ENCODE measurements at regions not wholly inside any gene's neighbourhood (a gene's known extent, or its start where the extent isn't known, plus 50 kb on each side); places are given as distances from the start of the nearest gene placed in this dataset.

GRCh38 chr3:124163689-124164088 is 171.8 kb upstream of the ROPN1 start:
- no peaks in the 10 kb centered on the region for H3K9me3 ChIP-seq (ENCODE audit: insufficient read depth in 2 of 2, low read depth in 1 of 2, low read length in 1 of 2)
- no peaks in the 10 kb centered on the region for H4K20me1 ChIP-seq (replicated peaks in 1 of 2; ENCODE audit: control insufficient read depth in 1 of 2, insufficient read depth in 2 of 2, low read length in 2 of 2)
- no peak overlapping the region for H3K4me2 ChIP-seq (ENCODE audit: insufficient read depth in 1 of 2, low read depth in 2 of 2, low read length in 2 of 2)
- FAIRE-seq (no peak), DNase-seq (ENCODE audit: low read depth in 1 of 2, low spot score in 2 of 2) (no peak)
- no peak overlapping the region for H2BK120ac ChIP-seq (replicated peaks; ENCODE audit: low read depth, low read length)
- no peaks in the 10 kb centered on the region for H3K79me2 ChIP-seq (ENCODE audit: control insufficient read depth in 1 of 2, insufficient read depth in 2 of 2, low read length in 2 of 2)
- no peak overlapping the region for H2AK5ac ChIP-seq (ENCODE audit: low read depth, low read length)
- H3K27me3 ChIP-seq (replicated peaks in 1 of 4; ENCODE audit: control insufficient read depth in 3 of 4, extremely low read depth in 1 of 4, insufficient read depth in 3 of 4, low read length in 3 of 4): no peaks in the 10 kb centered on the region; a peak in 1 of 7 replicates
- no peak overlapping the region for H3K9ac ChIP-seq (replicated peaks in 1 of 4; ENCODE audit: extremely low read depth in 1 of 4, low read depth in 3 of 4, low read length in 3 of 4)
- peaks cover 2 to 8% (median 5%) of the 10 kb centered on the region in 4 experiments; a peak in 5 of 7 replicates for H3K4me1 ChIP-seq (replicated peaks in 1 of 4; ENCODE audit: control insufficient read depth in 3 of 4, insufficient read depth in 4 of 4, low read length in 3 of 4)
- H4K91ac ChIP-seq (replicated peaks; ENCODE audit: insufficient read length, low read length): no peak overlapping the region
- H3K27ac ChIP-seq (ENCODE audit: low read depth, low read length): no peak overlapping the region
- no peaks in the 10 kb centered on the region; the same call in 1 of the 2 replicates for H3K23me2 ChIP-seq (ENCODE audit: low read depth, low read length)
- no peak overlapping the region for H4K8ac ChIP-seq (ENCODE audit: extremely low read depth, insufficient read depth, low read length)
- H2BK15ac ChIP-seq (ENCODE audit: low read length): no peak overlapping the region
- no peaks in the 10 kb centered on the region for H3K79me1 ChIP-seq (ENCODE audit: low read depth, low read length)
- H3K18ac ChIP-seq (ENCODE audit: extremely low read depth, low read length): no peak overlapping the region
- no peak for TF ChIP-seq EZH2 (IDR thresholded peaks at IDR 0.05; ENCODE audit: low read depth, low read length, severe bottlenecking)
- TF ChIP-seq, protein P1, sequence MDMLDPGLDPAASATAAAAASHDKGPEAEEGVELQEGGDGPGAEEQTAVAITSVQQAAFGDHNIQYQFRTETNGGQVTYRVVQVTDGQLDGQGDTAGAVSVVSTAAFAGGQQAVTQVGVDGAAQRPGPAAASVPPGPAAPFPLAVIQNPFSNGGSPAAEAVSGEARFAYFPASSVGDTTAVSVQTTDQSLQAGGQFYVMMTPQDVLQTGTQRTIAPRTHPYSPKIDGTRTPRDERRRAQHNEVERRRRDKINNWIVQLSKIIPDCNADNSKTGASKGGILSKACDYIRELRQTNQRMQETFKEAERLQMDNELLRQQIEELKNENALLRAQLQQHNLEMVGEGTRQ (IDR thresholded peaks at IDR 0.05; ENCODE audit: low read length): no peak
- no peak for TF ChIP-seq ZNF274 (IDR thresholded peaks at IDR 0.05; ENCODE audit: borderline replicate concordance, extremely low read depth, low read length)
- no peak for TF ChIP-seq SP4 (IDR thresholded peaks at IDR 0.05; ENCODE audit: low read length)
- TF ChIP-seq CTBP2 (IDR thresholded peaks at IDR 0.05; ENCODE audit: borderline replicate concordance, insufficient read depth, insufficient read length, low read length): no peak
- no peak overlapping the region for H2BK5ac ChIP-seq (ENCODE audit: low read depth, low read length)
- H4K5ac ChIP-seq (ENCODE audit: insufficient read length, low read depth, low read length): no peak overlapping the region
- no peak overlapping the region for H2BK12ac ChIP-seq (ENCODE audit: low read depth, low read length)
- no peaks in the 10 kb centered on the region for H3K36me3 ChIP-seq (ENCODE audit: control insufficient read depth in 2 of 4, insufficient read depth in 4 of 4, low read length in 3 of 4)
- H3K4me3 ChIP-seq (ENCODE audit: extremely low read depth in 1 of 4, insufficient read depth in 2 of 4, low read depth in 3 of 4, low read length in 4 of 4): no peak overlapping the region
- H3K23ac ChIP-seq (ENCODE audit: insufficient read length): no peak overlapping the region
- POLR2A ChIA-PET (ENCODE audit: partially characterized antibody): no interaction called here
- H3K4ac ChIP-seq (replicated peaks; ENCODE audit: insufficient read length, low read depth, low read length): no peak overlapping the region
- H2AFZ ChIP-seq (ENCODE audit: low read length): no peak overlapping the region
- no peak overlapping the region for H3K14ac ChIP-seq (ENCODE audit: insufficient read length)
- no peak overlapping the region for H3K56ac ChIP-seq (replicated peaks; ENCODE audit: insufficient read length, low read depth, low read length)
- CTCF ChIA-PET (ENCODE audit: partially characterized antibody): interaction anchor here (0.8 kb wide), 1 partner anchor 69 kb away, joined by 3 read pairs; no protein-coding TSS in a partner anchor
- H2BK20ac ChIP-seq (ENCODE audit: low read length): no peak overlapping the region; the same call in 1 of the 2 replicates
